Trophoblast cell (in vitro differentiated cells and primary cell): ENCODE measurements at regions not wholly inside any gene's neighbourhood (a gene's known extent, or its start where the extent isn't known, plus 50 kb on each side); places are given as distances from the start of the nearest gene placed in this dataset.

Source experiments
- DNase-seq, 2 donors: peaks; one replicate each; pipeline ENCODE4 v3.0.0-alpha.2; 2016
- H2AFZ ChIP-seq: 2 replicates; pipeline ENCODE4 v1.6.1; 2013; ENCODE audit warnings: low read length, moderate library complexity, mild to moderate bottlenecking; ENCODE audit not compliant: insufficient read depth, poor library complexity
- H2AK5ac ChIP-seq: 2 replicates; pipeline ENCODE4 v1.6.1; 2013; ENCODE audit warnings: mild to moderate bottlenecking, low read length
- H2BK120ac ChIP-seq: 2 replicates; pipeline ENCODE4 v1.6.1; 2013; ENCODE audit warnings: low read length, mild to moderate bottlenecking, moderate library complexity; ENCODE audit not compliant: insufficient read depth, poor library complexity
- H2BK12ac ChIP-seq: 2 replicates; pipeline ENCODE4 v1.6.1; 2013; ENCODE audit warnings: mild to moderate bottlenecking, low read length, moderate library complexity
- H2BK5ac ChIP-seq: 2 replicates; pipeline ENCODE4 v1.6.1; 2013; ENCODE audit warnings: low read length, low read depth, moderate library complexity, mild to moderate bottlenecking; ENCODE audit not compliant: poor library complexity
- H3K14ac ChIP-seq: 2 replicates; pipeline ENCODE4 v1.6.1; 2013; ENCODE audit warnings: mild to moderate bottlenecking, low read length
- H3K18ac ChIP-seq: 2 replicates; pipeline ENCODE4 v1.6.1; 2013; ENCODE audit warnings: mild to moderate bottlenecking, low read length
- H3K23ac ChIP-seq: 2 replicates; pipeline ENCODE4 v1.6.1; 2013; ENCODE audit warnings: low read length
- H3K27ac ChIP-seq: 2 replicates; pipeline ENCODE4 v1.5.1; 2013; ENCODE audit warnings: low read depth, mild to moderate bottlenecking, inconsistent platforms, low read length, moderate library complexity
- H3K27me3 ChIP-seq: 2 replicates; pipeline ENCODE4 v1.6.1; 2013; ENCODE audit warnings: inconsistent platforms, mild to moderate bottlenecking, low read length, moderate library complexity; ENCODE audit not compliant: insufficient read depth
- H3K36me3 ChIP-seq, 2 experiments: 1 replicate in 1 of 2; 2 replicates in 1 of 2; pipeline ENCODE4 v1.6.1; 2013; ENCODE audit warnings: low read length in 2 of 2, mild to moderate bottlenecking in 2 of 2, moderate library complexity in 1 of 2; ENCODE audit not compliant: insufficient read depth in 2 of 2, control insufficient read depth in 1 of 2
- H3K4ac ChIP-seq: 2 replicates; pipeline ENCODE4 v1.6.1; 2013; ENCODE audit warnings: low read depth, mild to moderate bottlenecking, low read length, moderate library complexity
- H3K4me1 ChIP-seq, 2 experiments: 1 replicate in 1 of 2; 2 replicates in 1 of 2; pipeline ENCODE4 v1.6.1; 2013; ENCODE audit warnings: low read length in 2 of 2, mild to moderate bottlenecking in 2 of 2, moderate library complexity in 1 of 2; ENCODE audit not compliant: insufficient read depth in 2 of 2, control insufficient read depth in 1 of 2
- H3K4me2 ChIP-seq: 2 replicates; pipeline ENCODE4 v1.6.1; 2013; ENCODE audit warnings: inconsistent platforms, mild to moderate bottlenecking, low read length, moderate library complexity
- H3K4me3 ChIP-seq: 2 replicates; pipeline ENCODE4 v1.5.1; 2013; ENCODE audit warnings: mild to moderate bottlenecking, low read depth, low read length, inconsistent platforms
- H3K79me1 ChIP-seq: one replicate; pipeline ENCODE4 v1.6.1; 2013; ENCODE audit warnings: low read length
- H3K79me2 ChIP-seq: 2 replicates; pipeline ENCODE4 v1.6.1; 2013; ENCODE audit warnings: low read length, mild to moderate bottlenecking; ENCODE audit not compliant: control insufficient read depth, insufficient read depth, poor library complexity
- H3K9ac ChIP-seq: 2 replicates; pipeline ENCODE4 v1.6.1; 2013; ENCODE audit warnings: mild to moderate bottlenecking, low read length
- H3K9me3 ChIP-seq: 2 replicates; pipeline ENCODE4 v1.6.1; 2013; ENCODE audit warnings: low read depth, mild to moderate bottlenecking, control low read depth, inconsistent platforms, low read length; ENCODE audit not compliant: insufficient read depth
- H4K12ac ChIP-seq: 2 replicates; pipeline ENCODE4 v1.6.1; 2013; ENCODE audit warnings: low read depth, mild to moderate bottlenecking, low read length, moderate library complexity
- H4K8ac ChIP-seq: 2 replicates; pipeline ENCODE4 v1.6.1; 2013; ENCODE audit warnings: low read depth, mild to moderate bottlenecking, low read length, moderate library complexity
- H4K91ac ChIP-seq: one replicate; pipeline ENCODE4 v1.6.1; 2013; ENCODE audit warnings: low read depth, mild to moderate bottlenecking, low read length, moderate library complexity
- whole genome bisulfite sequencing: extraction: QIAGEN DNeasy Blood & Tissue Kit; methylation state at CpG from one replicate; pipeline ENCODE4 v1.1.7; 2013; ENCODE audit warnings: missing lambda C conversion rate; ENCODE audit not compliant: insufficient read length, insufficient coverage; ENCODE audit errors: extremely low coverage; 5-methylcytosine and 5-hydroxymethylcytosine counted together

DNA sequence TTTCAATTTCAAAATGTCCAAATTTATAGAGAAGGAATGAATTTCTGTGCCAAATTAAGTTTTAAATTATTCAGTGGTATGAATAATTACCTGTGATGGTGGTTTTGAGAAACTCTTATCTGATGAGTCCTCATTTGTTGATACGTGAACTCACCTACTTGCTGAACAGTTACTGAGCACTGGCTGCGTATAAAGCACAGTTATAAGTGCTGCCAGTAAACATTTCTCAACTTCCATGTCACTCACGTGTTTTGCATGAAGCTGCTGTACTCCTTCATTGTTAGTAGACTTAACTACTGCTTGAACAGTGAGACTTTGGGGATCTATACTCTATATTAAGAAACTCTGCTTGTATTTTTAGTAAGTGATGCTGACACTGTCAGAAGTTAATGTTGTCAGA lies 269.1 kb upstream of the FZD8 start:
- no peak overlapping the region for H3K27ac ChIP-seq
- H4K8ac ChIP-seq, result no peak overlapping the region
- no peak overlapping the region for H3K18ac ChIP-seq
- H3K14ac ChIP-seq, result no peak overlapping the region
- no peak overlapping the region for H4K12ac ChIP-seq
- H2BK12ac ChIP-seq, result no peak overlapping the region
- H2BK120ac ChIP-seq, result no peak overlapping the region
- no peak overlapping the region for H3K4ac ChIP-seq
- H3K4me2 ChIP-seq, result no peak overlapping the region
- no peak overlapping the region for H3K9ac ChIP-seq
- no peaks in the 10 kb centered on the region for H3K9me3 ChIP-seq
- no peaks in the 10 kb centered on the region for H3K79me2 ChIP-seq
- H4K91ac ChIP-seq, result no peak overlapping the region
- peaks cover 2% of the 10 kb centered on the region for H3K79me1 ChIP-seq
- no peaks in the 10 kb centered on the region for H3K27me3 ChIP-seq
- H2AFZ ChIP-seq, result no peak overlapping the region
- peak in 1 of 2 donors; percentile 9 for DNase-seq
- no peak overlapping the region for H3K23ac ChIP-seq
- WGBS, result no CpG with 5 or more reads among the region's 3 CpGs
- peaks cover 9 to 12% of the 10 kb centered on the region in 2 experiments for H3K4me1 ChIP-seq
- H3K4me3 ChIP-seq, result no peak overlapping the region
- no peak overlapping the region for H2AK5ac ChIP-seq
- no peak overlapping the region for H2BK5ac ChIP-seq
- no peaks in the 10 kb centered on the region for H3K36me3 ChIP-seq

DNA sequence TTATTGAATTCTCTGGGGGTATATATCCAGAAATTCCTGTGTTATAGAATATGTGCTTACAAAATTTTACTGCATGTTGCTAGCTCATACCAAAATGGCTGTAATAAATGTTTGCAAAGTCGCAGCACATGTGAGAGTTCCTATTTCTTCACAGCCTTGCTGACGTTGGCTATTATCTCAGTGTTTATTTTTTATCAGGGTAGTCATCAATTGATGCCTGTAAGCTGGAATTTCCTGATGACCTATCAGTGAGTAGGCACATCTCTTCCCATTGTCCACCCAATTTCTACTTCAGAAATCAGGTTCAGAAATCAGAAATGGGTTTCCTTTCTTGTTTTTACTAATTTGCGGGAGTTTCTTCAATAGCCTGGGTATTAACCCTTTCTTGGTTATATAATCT lies 268.1 kb upstream of the FZD8 start:
- Histone ChIP-seq H3K4me2 (no peak overlapping the region), H3K14ac (no peak overlapping the region), H2BK120ac (no peak overlapping the region), H3K4me3 (no peak overlapping the region), H2BK12ac (no peak overlapping the region), H3K23ac (no peak overlapping the region), H2AFZ (no peak overlapping the region), H3K4ac (no peak overlapping the region), H3K79me2 (no peaks in the 10 kb centered on the region), H3K36me3 (no peaks in the 10 kb centered on the region), H3K18ac (no peak overlapping the region), H3K9ac (no peak overlapping the region), H3K27me3 (no peaks in the 10 kb centered on the region), H3K79me1 (peaks cover 2% of the 10 kb centered on the region), H3K27ac (no peak overlapping the region), H4K91ac (no peak overlapping the region), H3K4me1 (peaks cover 9 to 12% of the 10 kb centered on the region in 2 experiments), H4K8ac (no peak overlapping the region), H4K12ac (no peak overlapping the region), H2AK5ac (no peak overlapping the region), H2BK5ac (no peak overlapping the region), H3K9me3 (no peaks in the 10 kb centered on the region)
- WGBS, result no CpG with 5 or more reads among the region's 3 CpGs
- DNase-seq, result peak; percentile 73 to 89

DNA sequence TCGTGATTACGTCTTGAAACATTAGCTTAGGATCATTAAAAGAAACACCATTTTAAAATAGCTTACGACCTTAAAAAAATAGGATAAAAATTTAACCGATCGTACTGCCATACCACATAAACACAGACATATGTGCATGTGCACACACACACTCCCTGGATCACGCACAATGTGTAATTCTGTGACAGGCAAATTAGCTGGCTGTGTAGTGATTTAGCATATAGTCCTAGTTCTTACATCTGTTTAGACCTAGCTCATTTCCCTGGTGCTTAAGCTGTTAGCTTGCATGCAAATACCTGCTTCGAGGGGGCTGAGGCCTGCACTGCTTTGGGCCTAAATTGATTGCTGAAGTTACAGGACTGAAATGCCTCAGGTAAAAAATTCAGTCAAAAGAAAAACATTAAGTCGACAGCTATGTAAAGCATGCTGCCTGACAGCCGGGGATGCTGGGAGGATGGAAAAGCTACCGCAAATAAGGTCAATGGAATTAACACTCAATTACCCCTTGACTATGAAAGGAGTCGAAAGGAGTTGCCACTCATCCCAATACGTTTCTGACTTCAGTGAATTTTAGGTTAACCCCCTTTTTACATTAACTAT lies 267.1 kb upstream of the FZD8 start:
- Histone ChIP-seq H3K4me3 (no peak overlapping the region), H3K14ac (no peak overlapping the region), H3K27me3 (no peaks in the 10 kb centered on the region), H2AFZ (no peak overlapping the region), H4K8ac (no peak overlapping the region), H2BK12ac (no peak overlapping the region), H3K4ac (no peak overlapping the region), H3K36me3 (no peaks in the 10 kb centered on the region), H3K4me2 (no peak overlapping the region), H3K9ac (no peak overlapping the region), H3K79me2 (no peaks in the 10 kb centered on the region), H4K12ac (no peak overlapping the region), H3K18ac (no peak overlapping the region), H3K23ac (no peak overlapping the region), H3K9me3 (no peaks in the 10 kb centered on the region), H3K4me1 (peaks cover 9 to 12% of the 10 kb centered on the region in 2 experiments), H2AK5ac (no peak overlapping the region), H3K79me1 (peaks cover 2% of the 10 kb centered on the region), H3K27ac (peak overlapping the region; percentile 77), H2BK5ac (no peak overlapping the region), H2BK120ac (no peak overlapping the region), H4K91ac (no peak overlapping the region)
- peak; percentile 70 to 89 for DNase-seq
- no CpG with 5 or more reads among the region's 12 CpGs for WGBS

DNA sequence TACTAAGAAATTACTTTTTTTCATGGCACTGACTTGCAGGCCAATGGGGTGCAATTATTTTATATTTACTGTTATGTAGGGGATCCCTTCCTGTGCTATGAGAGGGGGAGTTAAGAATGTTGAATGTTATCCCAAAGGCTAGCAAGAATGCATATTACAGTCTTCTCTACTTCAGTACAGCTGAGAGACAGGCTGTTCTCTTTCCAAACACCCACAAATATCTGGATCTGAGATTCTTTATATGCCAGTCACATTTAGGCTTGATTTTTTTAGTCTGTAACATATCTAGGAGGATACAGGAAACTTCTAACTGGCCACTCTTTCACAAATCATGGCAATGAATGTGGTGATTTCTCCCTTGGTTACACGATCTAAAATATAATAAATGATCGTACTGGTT lies 266.4 kb upstream of the FZD8 start:
- Histone ChIP-seq H3K14ac (no peak overlapping the region), H4K8ac (no peak overlapping the region), H3K18ac (no peak overlapping the region), H2AFZ (no peak overlapping the region), H3K9me3 (no peaks in the 10 kb centered on the region), H3K23ac (no peak overlapping the region), H2BK12ac (no peak overlapping the region), H3K9ac (no peak overlapping the region), H3K4me3 (no peak overlapping the region), H2BK120ac (no peak overlapping the region), H3K36me3 (no peaks in the 10 kb centered on the region), H3K79me1 (peaks cover 4% of the 10 kb centered on the region), H3K4me1 (peaks cover 9 to 12% of the 10 kb centered on the region in 2 experiments), H3K4ac (no peak overlapping the region), H3K27ac (no peak overlapping the region), H3K79me2 (no peaks in the 10 kb centered on the region), H2BK5ac (no peak overlapping the region), H2AK5ac (no peak overlapping the region), H4K12ac (no peak overlapping the region), H3K4me2 (no peak overlapping the region), H4K91ac (no peak overlapping the region), H3K27me3 (no peaks in the 10 kb centered on the region)
- no CpG with 5 or more reads among the region's 2 CpGs for WGBS
- DNase-seq, result no peak
